IMR-90 (cell line): ENCODE measurements at regions not wholly inside any gene's neighbourhood (a gene's known extent, or its start where the extent isn't known, plus 50 kb on each side); places are given as distances from the start of the nearest gene placed in this dataset.

ENCODE experiments used
- ATAC-seq: fragments of 200-7000 bp; cut with Tn5 transposase; 2 replicates; pipeline ENCODE4 v1.9.1; 2020; ENCODE audit warnings: low read depth, mild to moderate bottlenecking, moderate library complexity
- BruUV-seq: library from RNA; stranded (reverse); fragments of 400-500 nt; replicated peaks from 2 replicates; lab custom pipeline; 2021; lab: Mats Ljungman, UMichigan
- CTCF ChIA-PET: fragments of 300-600 bp; formaldehyde crosslinking; extraction: SDS; loops from one replicate; lab custom pipeline; 2021; ENCODE audit warnings: antibody characterized with exemption; lab: Yijun Ruan, JAX
- POLR2A ChIA-PET: fragments of 300-600 bp; sonication (Branson Sonifier 250); formaldehyde crosslinking; loops from one replicate; lab custom pipeline; 2022; ENCODE audit warnings: antibody characterized with exemption; ENCODE audit not compliant: unreplicated experiment; lab: Charles Lee
- DNase-seq: peaks from one replicate; pipeline ENCODE4 v3.0.0; 2013
- H2AFZ ChIP-seq: replicated peaks from 2 replicates; pipeline ENCODE3; 2013; ENCODE audit warnings: low read length, mild to moderate bottlenecking; ENCODE audit not compliant: poor library complexity
- H2AK5ac ChIP-seq: 2 replicates; pipeline ENCODE4 v1.6.1; 2013; ENCODE audit warnings: low read depth, low read length, inconsistent platforms
- H2AK9ac ChIP-seq: replicated peaks from 2 replicates; pipeline ENCODE3; 2013; ENCODE audit warnings: mild to moderate bottlenecking, low read depth, low read length, moderate library complexity; ENCODE audit not compliant: poor library complexity
- H2BK120ac ChIP-seq: 2 replicates; pipeline ENCODE4 v1.6.1; 2013; ENCODE audit warnings: low read depth, low read length, inconsistent platforms
- H2BK15ac ChIP-seq: 3 replicates; pipeline ENCODE4 v1.6.1; 2013; ENCODE audit warnings: low read depth, low read length, inconsistent platforms
- H2BK20ac ChIP-seq: 2 replicates; pipeline ENCODE4 v1.6.1; 2013; ENCODE audit warnings: low read depth, mild to moderate bottlenecking, inconsistent platforms, low read length, moderate library complexity
- H2BK5ac ChIP-seq: 2 replicates; pipeline ENCODE4 v1.6.1; 2013; ENCODE audit warnings: mild to moderate bottlenecking, low read depth, low read length, inconsistent platforms; ENCODE audit not compliant: poor library complexity, severe bottlenecking
- H3K14ac ChIP-seq: replicated peaks from 2 replicates; pipeline ENCODE4 v1.6.1; 2013; ENCODE audit warnings: low read depth, low read length, inconsistent platforms
- H3K18ac ChIP-seq: 2 replicates; pipeline ENCODE4 v1.6.1; 2013; ENCODE audit warnings: low read depth, low read length, control low read depth
- H3K23ac ChIP-seq: 2 replicates; pipeline ENCODE4 v1.6.1; 2013; ENCODE audit warnings: low read depth, low read length, inconsistent platforms
- H3K27ac ChIP-seq: 2 replicates; pipeline ENCODE4 v1.5.1; 2013; ENCODE audit warnings: mild to moderate bottlenecking, control low read depth, low read length; ENCODE audit not compliant: insufficient read depth
- H3K27me3 ChIP-seq: 2 replicates; pipeline ENCODE4 v1.6.1; 2013; ENCODE audit warnings: low read length; ENCODE audit not compliant: control insufficient read depth, insufficient read depth
- H3K36me3 ChIP-seq: 2 replicates; pipeline ENCODE4 v1.6.1; 2013; ENCODE audit warnings: low read length, mixed read lengths; ENCODE audit not compliant: control insufficient read depth, insufficient read depth
- H3K4ac ChIP-seq: 2 replicates; pipeline ENCODE4 v1.6.1; 2013; ENCODE audit warnings: low read depth, low read length, inconsistent platforms
- H3K4me1 ChIP-seq: 2 replicates; pipeline ENCODE4 v1.6.1; 2013; ENCODE audit warnings: low read length, mixed read lengths; ENCODE audit not compliant: control insufficient read depth, insufficient read depth
- H3K4me2 ChIP-seq: 2 replicates; pipeline ENCODE4 v1.6.1; 2013; ENCODE audit warnings: low read depth, mild to moderate bottlenecking, control low read depth, low read length, moderate library complexity
- H3K4me3 ChIP-seq: 2 replicates; pipeline ENCODE4 v1.5.1; 2013; ENCODE audit warnings: low read depth, mild to moderate bottlenecking, control low read depth, low read length, moderate library complexity; ENCODE audit not compliant: insufficient read depth
- H3K56ac ChIP-seq: 2 replicates; pipeline ENCODE4 v1.6.1; 2013; ENCODE audit warnings: low read length, inconsistent platforms; ENCODE audit not compliant: insufficient read depth; ENCODE audit errors: extremely low read depth
- H3K79me1 ChIP-seq, 2 experiments: 2 replicates each; pipeline ENCODE4 v1.6.1; 2013; ENCODE audit warnings: low read length in 2 of 2, inconsistent platforms in 1 of 2, low read depth in 1 of 2
- H3K9ac ChIP-seq: 2 replicates; pipeline ENCODE4 v1.6.1; 2013; ENCODE audit warnings: low read depth, low read length, control low read depth
- H3K9me1 ChIP-seq: 2 replicates; pipeline ENCODE4 v1.6.1; 2013; ENCODE audit warnings: low read length, inconsistent platforms; ENCODE audit not compliant: insufficient read depth
- H3K9me3 ChIP-seq: 2 replicates; pipeline ENCODE4 v1.6.1; 2013; ENCODE audit warnings: low read length; ENCODE audit not compliant: control insufficient read depth, insufficient read depth
- H4K20me1 ChIP-seq: 2 replicates; pipeline ENCODE4 v1.6.1; 2013; ENCODE audit warnings: low read length, inconsistent platforms; ENCODE audit not compliant: insufficient read depth
- H4K5ac ChIP-seq: 2 replicates; pipeline ENCODE4 v1.6.1; 2013; ENCODE audit warnings: mild to moderate bottlenecking, low read depth, low read length, control low read depth
- H4K8ac ChIP-seq, 2 experiments: 2 replicates each; pipeline ENCODE4 v1.6.1; 2013; ENCODE audit warnings: low read depth in 2 of 2, low read length in 2 of 2, control low read depth in 1 of 2, inconsistent platforms in 1 of 2
- H4K91ac ChIP-seq: 2 replicates; pipeline ENCODE4 v1.6.1; 2013; ENCODE audit warnings: low read depth, low read length, inconsistent platforms; ENCODE audit not compliant: insufficient read depth
- BHLHE40 ChIP-seq: fragments of 150-350 bp; IDR thresholded peaks from 2 replicates; pipeline ENCODE4 v1.6.1; 2016; ENCODE audit warnings: mild to moderate bottlenecking, low read depth, low read length
- CEBPB ChIP-seq: IDR thresholded peaks from 2 replicates; pipeline ENCODE4 v1.6.1; 2012; ENCODE audit warnings: low read depth, low read length, improper control_type of control experiment
- CHD1 ChIP-seq: IDR thresholded peaks from 2 replicates; pipeline ENCODE4 v1.6.1; 2012; ENCODE audit warnings: low read depth, low read length, improper control_type of control experiment
- CTCF ChIP-seq: conservative IDR thresholded peaks from 2 replicates; pipeline ENCODE4 v1.5.1; 2012; ENCODE audit warnings: mild to moderate bottlenecking, low read depth, low read length, improper control_type of control experiment
- FOS ChIP-seq: fragments of 150-350 bp; IDR thresholded peaks from 2 replicates; pipeline ENCODE4 v1.6.1; 2016; ENCODE audit warnings: low read depth, low read length
- MAFK ChIP-seq: IDR thresholded peaks from 2 replicates; pipeline ENCODE4 v1.6.1; 2012; ENCODE audit warnings: low read depth, low read length, improper control_type of control experiment
- MAZ ChIP-seq: IDR thresholded peaks from 2 replicates; pipeline ENCODE4 v1.6.1; 2012; ENCODE audit warnings: low read depth, mild to moderate bottlenecking, low read length, improper control_type of control experiment, moderate library complexity, borderline replicate concordance
- MXI1 ChIP-seq: IDR thresholded peaks from 2 replicates; pipeline ENCODE4 v1.6.1; 2012; ENCODE audit warnings: low read depth, mild to moderate bottlenecking, low read length, moderate library complexity, borderline replicate concordance
- NFE2L2 ChIP-seq: fragments of 150-350 bp; IDR thresholded peaks from 2 replicates; pipeline ENCODE4 v1.6.1; 2016; ENCODE audit warnings: low read depth, mild to moderate bottlenecking, low read length
- POLR2A ChIP-seq: IDR thresholded peaks from 2 replicates; pipeline ENCODE4 v1.6.1; 2012; ENCODE audit warnings: mild to moderate bottlenecking, low read depth, low read length
- RAD21 ChIP-seq: IDR thresholded peaks from 2 replicates; pipeline ENCODE4 v1.6.1; 2012; ENCODE audit warnings: low read length, improper control_type of control experiment
- RCOR1 ChIP-seq: IDR thresholded peaks from 2 replicates; pipeline ENCODE4 v1.6.1; 2012; ENCODE audit warnings: mild to moderate bottlenecking, low read length, improper control_type of control experiment; ENCODE audit not compliant: insufficient replicate concordance
- RFX5 ChIP-seq: IDR thresholded peaks from 2 replicates; pipeline ENCODE4 v1.8.0; 2012; ENCODE audit warnings: low read depth, mild to moderate bottlenecking, low read length, moderate library complexity
- SMC3 ChIP-seq: fragments of 150-350 bp; IDR thresholded peaks from 2 replicates; pipeline ENCODE4 v1.6.1; 2016; ENCODE audit warnings: low read depth, mild to moderate bottlenecking, antibody characterized with exemption, low read length, moderate library complexity
- dilution Hi-C: fragments of 300-500 bp; cut with HindIII; formaldehyde crosslinking; loops from one replicate; pipeline ENCODE4 v1.14.3; 2018; ENCODE audit warnings: low sequenced_read_pairs; ENCODE audit not compliant: unreplicated experiment
- in situ Hi-C: fragments of 300-500 bp; cut with MboI; formaldehyde crosslinking; loops from 3 replicates; pipeline ENCODE4 v1.14.3; 2019; ENCODE audit warnings: low sequenced_read_pairs, inconsistent platforms, mixed read lengths
- intact Hi-C: fragments of 100-400 bp; cut with micrococcal nuclease; formaldehyde crosslinking; loops from 2 replicates; pipeline ENCODE4 v1.10.0; 2022
- TF ChIP-seq, protein P1 (sequence below): fragments of 150-350 bp; IDR thresholded peaks from 2 replicates; pipeline ENCODE4 v1.6.1; 2016; ENCODE audit warnings: low read depth, mild to moderate bottlenecking, low read length, moderate library complexity, borderline replicate concordance
- TF ChIP-seq, protein P2 (sequence below): fragments of 150-350 bp; IDR thresholded peaks from 2 replicates; pipeline ENCODE4 v1.6.1; 2017; ENCODE audit warnings: mild to moderate bottlenecking, antibody characterized with exemption, low read length, low read depth

GRCh38 chr2:150023663-150024062, 436.1 kb upstream of the MMADHC start:
- Histone ChIP-seq H4K20me1 (no peaks in the 10 kb centered on the region), H3K9me3 (no peaks in the 10 kb centered on the region), H2BK15ac (no peak overlapping the region), H4K91ac (no peak overlapping the region), H4K5ac (no peak overlapping the region), H3K4me2 (no peak overlapping the region), H2AK5ac (no peak overlapping the region), H2AFZ (no peak overlapping the region), H3K23ac (no peak overlapping the region), H3K27me3 (no peaks in the 10 kb centered on the region), H3K9ac (no peak overlapping the region), H3K14ac (no peak overlapping the region), H3K27ac (no peak overlapping the region), H2BK120ac (no peak overlapping the region), H4K8ac (no peak overlapping the region), H3K36me3 (no peaks in the 10 kb centered on the region), H2BK5ac (no peak overlapping the region), H3K4me3 (no peak overlapping the region), H2AK9ac (no peak overlapping the region), H3K9me1 (no peaks in the 10 kb centered on the region), H2BK20ac (no peak overlapping the region), H3K56ac (no peak overlapping the region), H3K79me1 (no peaks in the 10 kb centered on the region), H3K4me1 (peaks cover 2% of the 10 kb centered on the region; the same call in 1 of the 2 replicates), H3K18ac (no peak overlapping the region), H3K4ac (no peak overlapping the region)
- CTCF ChIA-PET, result interaction anchor here (1.1 kb wide), 1 partner anchor 18 kb away, joined by 3 read pairs; no protein-coding TSS in a partner anchor
- no TSS peak for BruUV-seq
- TF ChIP-seq MXI1, result no peak
- no peak for TF ChIP-seq RFX5
- no peak for TF ChIP-seq MAZ
- TF ChIP-seq RAD21, result no peak
- no peak for TF ChIP-seq CTCF
- no peak for TF ChIP-seq MAFK
- no peak for TF ChIP-seq NFE2L2
- no peak for TF ChIP-seq SMC3
- TF ChIP-seq, protein P1, sequence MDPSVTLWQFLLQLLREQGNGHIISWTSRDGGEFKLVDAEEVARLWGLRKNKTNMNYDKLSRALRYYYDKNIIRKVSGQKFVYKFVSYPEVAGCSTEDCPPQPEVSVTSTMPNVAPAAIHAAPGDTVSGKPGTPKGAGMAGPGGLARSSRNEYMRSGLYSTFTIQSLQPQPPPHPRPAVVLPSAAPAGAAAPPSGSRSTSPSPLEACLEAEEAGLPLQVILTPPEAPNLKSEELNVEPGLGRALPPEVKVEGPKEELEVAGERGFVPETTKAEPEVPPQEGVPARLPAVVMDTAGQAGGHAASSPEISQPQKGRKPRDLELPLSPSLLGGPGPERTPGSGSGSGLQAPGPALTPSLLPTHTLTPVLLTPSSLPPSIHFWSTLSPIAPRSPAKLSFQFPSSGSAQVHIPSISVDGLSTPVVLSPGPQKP, result no peak
- TF ChIP-seq RCOR1, result no peak
- no peak for TF ChIP-seq CHD1
- TF ChIP-seq CEBPB, result no peak
- TF ChIP-seq FOS, result no peak
- TF ChIP-seq, protein P2, sequence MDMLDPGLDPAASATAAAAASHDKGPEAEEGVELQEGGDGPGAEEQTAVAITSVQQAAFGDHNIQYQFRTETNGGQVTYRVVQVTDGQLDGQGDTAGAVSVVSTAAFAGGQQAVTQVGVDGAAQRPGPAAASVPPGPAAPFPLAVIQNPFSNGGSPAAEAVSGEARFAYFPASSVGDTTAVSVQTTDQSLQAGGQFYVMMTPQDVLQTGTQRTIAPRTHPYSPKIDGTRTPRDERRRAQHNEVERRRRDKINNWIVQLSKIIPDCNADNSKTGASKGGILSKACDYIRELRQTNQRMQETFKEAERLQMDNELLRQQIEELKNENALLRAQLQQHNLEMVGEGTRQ, result no peak
- TF ChIP-seq POLR2A, result no peak
- no peak for TF ChIP-seq BHLHE40
- POLR2A ChIA-PET, result no interaction called here
- intact Hi-C loops, result loop anchor here (10.0 kb wide), 1 partner anchor 429 kb away; no protein-coding TSS in a partner anchor
- DNase-seq, result no peak
- in situ Hi-C loops, result no loop called here
- dilution Hi-C loops, result no loop called here
- no peak for ATAC-seq
